Neuronal stem cell (in vitro differentiated cells): ENCODE measurements at regions not wholly inside any gene's neighbourhood (a gene's known extent, or its start where the extent isn't known, plus 50 kb on each side); places are given as distances from the start of the nearest gene placed in this dataset.

ENCODE experiments used
- DNase-seq: peaks from one replicate; pipeline ENCODE4 v3.0.0-alpha.2; 2013; ENCODE audit warnings: low spot score
- H2AFZ ChIP-seq: one replicate; pipeline ENCODE4 v1.6.1; 2013; ENCODE audit warnings: mild to moderate bottlenecking, low read length, inconsistent platforms
- H2AK5ac ChIP-seq: 2 replicates; pipeline ENCODE4 v1.6.1; 2013; ENCODE audit warnings: low read depth, mild to moderate bottlenecking, inconsistent platforms, low read length, moderate library complexity, mixed read lengths
- H2BK120ac ChIP-seq: 2 replicates; pipeline ENCODE4 v1.6.1; 2013; ENCODE audit warnings: low read depth, mild to moderate bottlenecking, inconsistent platforms, low read length, moderate library complexity, mixed read lengths
- H2BK12ac ChIP-seq: one replicate; pipeline ENCODE4 v1.6.1; 2013; ENCODE audit warnings: low read length, inconsistent platforms
- H2BK15ac ChIP-seq: 2 replicates; pipeline ENCODE4 v1.6.1; 2013; ENCODE audit warnings: mild to moderate bottlenecking, low read length, inconsistent platforms, mixed read lengths
- H2BK5ac ChIP-seq: one replicate; pipeline ENCODE4 v1.6.1; 2013; ENCODE audit warnings: inconsistent platforms, mild to moderate bottlenecking, low read length, moderate library complexity
- H3K14ac ChIP-seq: one replicate; pipeline ENCODE4 v1.6.1; 2013; ENCODE audit warnings: low read length, inconsistent platforms
- H3K18ac ChIP-seq: 2 replicates; pipeline ENCODE4 v1.6.1; 2013; ENCODE audit warnings: low read length, inconsistent platforms
- H3K23ac ChIP-seq: 2 replicates; pipeline ENCODE4 v1.6.1; 2013; ENCODE audit warnings: low read depth, mild to moderate bottlenecking, mixed read lengths, low read length, inconsistent platforms; ENCODE audit not compliant: poor library complexity
- H3K27ac ChIP-seq: replicated peaks from 3 replicates; pipeline ENCODE4 v1.5.1; 2013; ENCODE audit warnings: low read length, inconsistent platforms
- H3K27me3 ChIP-seq, 3 experiments: 2 replicates each; pipeline ENCODE4 v1.6.1; 2013; ENCODE audit warnings: low read length in 3 of 3, mild to moderate bottlenecking in 2 of 3, inconsistent platforms in 1 of 3, low read depth in 1 of 3, mixed read lengths in 1 of 3, moderate library complexity in 1 of 3; ENCODE audit not compliant: control insufficient read depth in 3 of 3, insufficient read depth in 3 of 3
- H3K36me3 ChIP-seq, 2 donors: replicated peaks in 1 of 2; 2 replicates each; pipeline ENCODE4 v1.6.1; 2013; ENCODE audit warnings: low read length in 2 of 2; ENCODE audit not compliant: control insufficient read depth in 2 of 2, insufficient read depth in 2 of 2
- H3K4ac ChIP-seq: 2 replicates; pipeline ENCODE4 v1.6.1; 2013; ENCODE audit warnings: inconsistent platforms, mild to moderate bottlenecking, low read length, moderate library complexity
- H3K4me1 ChIP-seq, 2 donors: 1 replicate in 1 of 2; 2 replicates in 1 of 2; pipeline ENCODE4 v1.6.1; 2013; ENCODE audit warnings: low read length in 2 of 2, low read depth in 1 of 2; ENCODE audit not compliant: control insufficient read depth in 2 of 2, insufficient read depth in 1 of 2
- H3K4me2 ChIP-seq: one replicate; pipeline ENCODE4 v1.6.1; 2013; ENCODE audit warnings: mild to moderate bottlenecking, low read length, inconsistent platforms; ENCODE audit not compliant: insufficient read depth, poor library complexity, severe bottlenecking
- H3K4me3 ChIP-seq, 2 donors: 2 replicates each; pipeline ENCODE4 v1.5.1; 2013; ENCODE audit warnings: low read length in 2 of 2, mild to moderate bottlenecking in 2 of 2, inconsistent platforms in 1 of 2, moderate library complexity in 1 of 2
- H3K79me1 ChIP-seq: one replicate; pipeline ENCODE4 v1.6.1; 2013; ENCODE audit warnings: low read depth, mild to moderate bottlenecking, inconsistent platforms, low read length, moderate library complexity
- H3K9ac ChIP-seq: one replicate; pipeline ENCODE4 v1.6.1; 2013; ENCODE audit warnings: mild to moderate bottlenecking, low read depth, low read length, inconsistent platforms; ENCODE audit not compliant: poor library complexity
- H3K9me3 ChIP-seq, 2 donors: replicated peaks in 1 of 2; 2 replicates each; pipeline versions ENCODE3 to v1.6.1; 2013; ENCODE audit warnings: low read length in 2 of 2, mild to moderate bottlenecking in 2 of 2, inconsistent platforms in 1 of 2, low read depth in 1 of 2, mixed read lengths in 1 of 2, moderate library complexity in 1 of 2; ENCODE audit not compliant: control insufficient read depth in 2 of 2, insufficient read depth in 1 of 2
- H4K8ac ChIP-seq: one replicate; pipeline ENCODE4 v1.6.1; 2013; ENCODE audit warnings: low read depth, mild to moderate bottlenecking, inconsistent platforms, low read length, moderate library complexity
- H4K91ac ChIP-seq: one replicate; pipeline ENCODE4 v1.6.1; 2013; ENCODE audit warnings: low read length, low read depth, mild to moderate bottlenecking, inconsistent platforms; ENCODE audit not compliant: poor library complexity
- WGBS, 2 donors: extraction: QIAGEN DNeasy Blood & Tissue Kit; methylation state at CpG; one replicate each; pipeline ENCODE4 v1.1.7; 2013; ENCODE audit warnings: missing lambda C conversion rate in 2 of 2, mixed read lengths in 1 of 2; ENCODE audit not compliant: insufficient read length in 2 of 2, insufficient replicate concordance in 1 of 2; ENCODE audit errors: extremely low coverage in 2 of 2; 5-methylcytosine and 5-hydroxymethylcytosine counted together

DNA sequence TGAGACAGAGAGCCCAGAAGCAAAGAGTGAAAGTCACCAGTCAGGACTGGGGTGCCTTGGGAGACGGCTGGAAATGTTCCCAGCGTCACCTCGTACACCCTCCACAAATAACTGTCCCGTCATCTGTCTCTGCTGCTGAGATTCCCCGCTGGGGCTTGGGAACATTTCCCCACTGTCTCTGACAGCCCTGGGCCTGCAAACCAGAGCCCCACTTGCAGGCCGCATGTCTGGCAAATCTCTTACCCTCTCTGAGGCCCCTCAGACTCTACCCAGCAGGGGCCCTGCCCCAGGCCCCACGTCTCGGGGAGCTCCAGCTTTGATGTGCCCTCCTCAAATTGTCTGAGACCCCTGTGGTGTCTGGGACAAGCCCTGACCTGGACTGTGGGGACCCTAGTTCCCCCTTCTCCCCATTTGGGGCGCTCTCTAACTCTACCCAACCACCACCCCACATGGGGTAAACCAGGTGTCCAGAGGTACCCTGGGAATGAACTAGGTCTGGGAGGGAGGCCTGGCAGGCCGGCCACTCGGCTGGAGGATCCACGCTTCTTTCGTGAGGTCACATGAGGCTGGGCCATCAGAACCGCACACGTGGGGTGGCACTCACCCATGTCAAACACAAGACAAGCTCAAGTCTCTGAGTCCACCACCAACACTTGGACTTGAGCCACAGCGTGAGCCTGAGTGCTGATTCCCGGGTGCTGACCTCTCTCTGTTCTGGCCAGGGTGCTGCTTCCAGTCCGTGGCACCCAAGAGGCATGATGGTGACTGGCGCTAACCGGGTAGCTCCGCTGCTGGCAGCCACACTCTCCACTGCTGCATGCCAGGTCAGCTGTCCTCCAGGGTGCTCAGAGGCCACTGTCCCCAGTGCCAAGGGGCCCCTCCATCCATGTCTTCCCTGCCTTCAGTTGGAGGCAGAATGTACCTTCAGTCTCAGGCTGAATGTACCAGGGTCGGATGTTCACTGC, 59.8 kb downstream of the DIO3 start:
- Histone ChIP-seq H4K91ac (no peak overlapping the region), H2BK12ac (no peak overlapping the region), H3K4me2 (no peak overlapping the region), H3K9ac (peak overlapping the region; percentile 60), H3K79me1 (no peaks in the 10 kb centered on the region), H3K4me1 (peaks cover 16 to 17% of the 10 kb centered on the region in 2 donors), H2BK5ac (no peak overlapping the region), H3K9me3 (no peaks in the 10 kb centered on the region), H2AK5ac (peak overlapping the region; percentile 94), H3K23ac (peak overlapping the region; percentile 73), H3K27ac (no peak overlapping the region), H3K4ac (no peak overlapping the region), H3K18ac (peak overlapping the region; percentile 76), H2BK15ac (peak overlapping the region; percentile 75), H4K8ac (peak overlapping the region; percentile 48), H3K14ac (peak overlapping the region; percentile 21), H2BK120ac (peak overlapping the region; percentile 83), H2AFZ (peak overlapping the region; percentile 29), H3K36me3 (no peaks in the 10 kb centered on the region), H3K4me3 (no peak overlapping the region), H3K27me3 (peaks cover 0 to 4% (median 0%) of the 10 kb centered on the region in 3 experiments)
- no CpG with 5 or more reads among the region's 22 CpGs for WGBS, 2 donors
- no peak for DNase-seq

DNA sequence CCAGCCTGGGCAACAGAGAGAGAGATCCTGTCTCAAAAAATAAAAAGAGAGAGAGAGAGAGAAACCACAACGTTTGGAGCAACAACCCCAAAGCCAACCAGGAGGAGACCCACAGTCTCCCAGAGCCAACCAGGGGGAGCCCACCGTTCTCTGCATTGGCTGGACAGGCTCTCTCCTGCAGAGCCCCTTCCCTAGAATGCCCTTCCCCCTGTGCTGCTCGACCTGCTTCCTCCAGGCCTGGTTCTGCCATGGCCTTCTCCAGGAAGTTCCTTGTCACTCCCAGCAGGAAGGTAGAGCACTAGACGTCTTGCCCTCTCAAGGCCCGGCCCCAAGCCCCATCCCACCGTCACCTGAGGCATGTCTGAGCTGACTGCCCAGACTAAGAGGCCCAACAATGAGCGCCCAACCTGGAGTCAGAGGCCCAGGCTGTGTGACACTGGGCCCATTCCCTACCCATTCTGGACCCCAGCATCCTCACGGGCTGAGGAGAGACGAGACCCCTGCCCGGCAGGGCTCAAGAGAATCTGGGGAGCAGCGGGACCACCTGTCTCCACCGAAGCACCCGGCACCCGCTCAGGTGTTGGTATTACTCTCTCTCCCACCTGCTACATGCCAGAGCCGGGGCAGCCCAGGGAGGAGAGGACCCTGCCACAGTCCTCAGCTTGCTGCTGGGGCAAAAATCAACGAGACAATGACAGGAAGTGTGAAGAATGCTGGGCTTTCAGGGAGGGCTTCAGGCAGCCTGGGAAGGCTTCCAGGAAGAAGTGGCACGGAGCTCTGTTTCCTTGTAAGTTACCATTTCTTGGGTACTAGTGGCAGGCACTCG, 61.2 kb downstream of the DIO3 start:
- Histone ChIP-seq H2AK5ac (peak overlapping the region; percentile 87), H4K8ac (peak overlapping the region; percentile 48), H3K27me3 (peaks cover 0 to 4% (median 0%) of the 10 kb centered on the region in 3 experiments), H3K9ac (no peak overlapping the region), H3K9me3 (no peaks in the 10 kb centered on the region), H2BK15ac (peak overlapping the region; percentile 94), H2BK5ac (peak overlapping the region; percentile 42), H3K4me1 (peaks cover 16 to 17% of the 10 kb centered on the region in 2 donors), H2AFZ (no peak overlapping the region), H3K27ac (no peak overlapping the region), H2BK12ac (peak overlapping the region; percentile 99), H4K91ac (peak overlapping the region; percentile 69), H3K36me3 (no peaks in the 10 kb centered on the region), H3K4ac (peak overlapping the region; percentile 72), H3K79me1 (no peaks in the 10 kb centered on the region), H3K4me2 (no peak overlapping the region), H3K4me3 (no peak overlapping the region), H3K14ac (peak overlapping the region; percentile 95), H3K18ac (peak overlapping the region; percentile 95), H2BK120ac (no peak overlapping the region), H3K23ac (peak overlapping the region; percentile 35)
- WGBS, 2 donors = no CpG with 5 or more reads among the region's 18 CpGs
- DNase-seq = no peak

DNA sequence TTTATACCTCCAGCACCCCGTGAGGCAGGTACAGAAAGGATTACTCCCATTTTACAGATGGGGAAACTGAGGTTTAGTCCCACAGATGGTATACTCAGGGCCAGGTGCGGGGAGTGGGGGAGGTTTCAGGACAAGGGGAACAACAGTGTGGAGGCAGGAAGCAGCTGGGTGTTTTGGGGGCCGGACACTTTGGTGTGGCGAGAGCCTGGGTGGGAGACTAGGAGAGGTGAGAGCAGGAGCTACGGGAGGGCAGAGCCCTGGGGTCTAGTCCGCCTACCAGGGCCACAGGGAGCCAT, 61.7 kb downstream of the DIO3 start:
- H2BK12ac ChIP-seq = peak overlapping the region; percentile 73
- no peak overlapping the region for H3K4me3 ChIP-seq
- H3K36me3 ChIP-seq = no peaks in the 10 kb centered on the region
- no peaks in the 10 kb centered on the region for H3K9me3 ChIP-seq
- H3K4me2 ChIP-seq = no peak overlapping the region
- H3K23ac ChIP-seq = no peak overlapping the region
- H2BK120ac ChIP-seq = no peak overlapping the region
- no peak overlapping the region for H4K91ac ChIP-seq
- peaks cover 16 to 21% of the 10 kb centered on the region in 2 donors for H3K4me1 ChIP-seq
- H4K8ac ChIP-seq = no peak overlapping the region
- H3K27ac ChIP-seq = no peak overlapping the region
- H3K4ac ChIP-seq = no peak overlapping the region
- no peak for DNase-seq
- H2BK5ac ChIP-seq = peak overlapping the region; percentile 42
- peak overlapping the region; percentile 91 for H3K18ac ChIP-seq
- peak overlapping the region; percentile 87 for H2AK5ac ChIP-seq
- H3K9ac ChIP-seq = no peak overlapping the region
- H3K79me1 ChIP-seq = no peaks in the 10 kb centered on the region
- H2AFZ ChIP-seq = no peak overlapping the region
- peak overlapping the region; percentile 95 for H3K14ac ChIP-seq
- peak overlapping the region; percentile 82 for H2BK15ac ChIP-seq
- WGBS, 2 donors = no CpG with 5 or more reads among the region's 6 CpGs
- peaks cover 0 to 4% (median 0%) of the 10 kb centered on the region in 3 experiments for H3K27me3 ChIP-seq
